Adrenal gland (tissue), 5 donors: ENCODE measurements at regions not wholly inside any gene's neighbourhood (a gene's known extent, or its start where the extent isn't known, plus 50 kb on each side); places are given as distances from the start of the nearest gene placed in this dataset.

ENCODE experiments used
- CTCF ChIP-seq, 6 experiments: fragments of 450-650 bp in 4 of 6; fragments of 200-600 bp in 2 of 6; sonication (generic) in 1 of 6; IDR thresholded peaks; 1 replicate in 5 of 6; 2 replicates in 1 of 6; pipeline versions ENCODE4 v1.5.1 to v1.8.0; 2016 to 2021; ENCODE audit warnings: antibody characterized with exemption in 6 of 6, mild to moderate bottlenecking in 2 of 6, moderate library complexity in 1 of 6
- POLR2A ChIP-seq, 2 donors: fragments of 450-650 bp; IDR thresholded peaks; one replicate each; pipeline ENCODE4 v1.6.1; 2017; ENCODE audit warnings: antibody characterized with exemption in 2 of 2, mild to moderate bottlenecking in 2 of 2, moderate library complexity in 1 of 2
- donor health status: DM: no; HTN: no; CAD: no.

GRCh38 chr18:78906066-78906465 is 73.6 kb upstream of the SALL3 start:
- TF ChIP-seq CTCF (IDR thresholded peaks at IDR 0.05) (no peak), POLR2A (IDR thresholded peaks at IDR 0.05) (no peak)
